ENCODE measurements at regions not wholly inside any gene's neighbourhood (a gene's known extent, or its start where the extent isn't known, plus 50 kb on each side); places are given as distances from the start of the nearest gene placed in this dataset.
"Not testable (repeated sequence)": the region's sequence is repeated elsewhere in the genome, so short reads cannot be mapped to it uniquely, and the experiment has no call there.

DNA sequence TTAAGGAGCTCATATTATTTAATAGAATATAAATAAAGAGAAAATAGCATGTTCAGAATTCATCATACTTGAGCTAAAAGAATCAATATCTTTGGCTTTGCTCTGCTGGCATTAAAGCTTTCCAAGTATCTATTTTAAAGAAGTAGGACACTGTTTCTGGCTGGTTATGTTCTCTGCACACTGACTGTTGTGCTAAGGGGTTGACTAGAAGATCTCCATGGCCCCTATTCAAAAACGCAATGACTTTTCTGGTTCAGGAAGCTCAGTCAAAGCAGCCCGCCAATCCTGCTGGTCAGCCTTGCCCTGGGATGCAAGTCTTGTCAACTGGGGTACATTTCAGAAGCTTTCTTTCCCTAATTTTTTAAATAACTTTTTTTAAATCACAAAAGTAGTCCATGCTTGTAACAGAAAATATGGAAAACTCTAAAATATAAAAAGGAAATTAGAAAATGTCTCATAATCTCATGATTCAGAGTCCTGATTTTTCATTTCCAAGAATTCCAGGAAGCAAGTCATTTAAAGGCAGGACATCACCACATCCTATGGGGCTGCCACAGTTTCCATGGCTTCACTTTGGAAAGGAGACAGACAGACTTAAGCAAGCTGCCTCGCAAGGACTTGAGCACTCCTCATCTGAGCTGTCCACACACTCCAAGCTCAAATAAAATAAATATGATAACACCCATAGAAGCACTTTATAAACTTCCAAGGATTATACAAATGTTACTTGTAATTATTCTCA, 195.1 kb downstream of the TXNL1 start:
- no peak for DNase-seq (ENCODE audit: low read depth in 2 of 2)

- not testable (repeated sequence) for DNase-seq (ENCODE audit: low read depth in 2 of 2)
Measured at GRCh38 chr18:56438480-56438879, 199.9 kb downstream of the TXNL1 start.

DNA sequence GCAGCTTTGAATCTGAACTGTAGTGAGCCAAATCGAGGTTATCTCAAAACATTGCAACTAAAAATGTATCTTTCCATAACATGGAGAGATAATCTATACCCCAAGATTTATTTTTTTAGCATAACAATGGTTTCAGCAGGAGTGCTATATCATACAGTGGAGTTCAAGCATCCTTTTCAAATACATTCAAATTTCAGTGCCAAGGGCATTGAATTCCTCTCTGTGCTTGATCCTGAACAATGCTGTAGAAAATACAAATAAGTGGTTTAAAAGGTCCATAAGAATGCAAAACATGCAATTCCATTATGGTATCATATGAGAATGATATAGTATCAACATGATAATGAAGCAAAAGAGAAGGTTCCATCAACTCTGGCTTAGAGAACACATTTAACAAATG, 201.7 kb downstream of the TXNL1 start:
- DNase-seq (ENCODE audit: low read depth in 2 of 2), result no peak

DNA sequence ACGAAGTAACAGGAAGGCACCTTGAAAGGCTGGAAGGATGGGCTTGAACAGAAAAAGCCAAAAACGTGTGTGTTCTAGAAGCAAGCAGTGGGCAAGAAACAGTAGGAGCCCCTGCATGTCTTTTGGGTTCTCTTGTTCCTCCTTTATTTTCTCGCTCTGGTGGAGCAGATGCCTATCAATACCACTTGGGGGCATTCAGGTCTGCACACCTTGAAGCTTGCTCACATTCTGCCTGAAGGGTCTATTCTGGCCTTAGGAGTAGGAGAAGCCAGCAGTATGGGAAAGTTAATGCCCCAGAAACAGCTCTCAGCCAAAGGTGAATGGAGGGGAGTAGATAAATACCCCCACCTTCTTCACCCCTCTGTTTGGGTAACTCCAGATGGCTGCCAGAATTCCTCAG, 204.5 kb downstream of the TXNL1 start:
- no peak for DNase-seq (ENCODE audit: low read depth in 2 of 2)

- no peak for DNase-seq (ENCODE audit: low read depth in 2 of 2)
Measured at GRCh38 chr18:56431551-56431950, 206.8 kb downstream of the TXNL1 start.

DNA sequence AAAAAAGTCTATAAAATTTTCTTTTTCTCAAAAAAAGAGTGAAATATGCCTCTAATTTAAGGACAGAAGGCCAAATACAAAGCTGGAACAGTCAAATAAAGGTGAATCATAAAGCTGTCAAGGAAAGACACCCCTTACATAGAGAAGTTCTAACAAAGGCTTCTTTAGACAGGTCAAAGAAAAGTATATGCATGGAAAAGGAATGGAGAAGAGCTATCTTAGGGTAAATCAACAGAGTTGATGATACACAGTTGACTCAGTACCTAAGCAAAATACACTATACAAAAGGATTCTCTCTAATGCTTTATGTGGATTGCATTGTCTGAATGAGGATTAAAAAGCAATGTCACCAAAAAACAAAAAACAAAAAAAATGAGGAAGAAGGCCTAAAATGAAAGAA, 214.8 kb downstream of the TXNL1 start:
- no peak for DNase-seq (ENCODE audit: low read depth in 2 of 2)

- DNase-seq (ENCODE audit: low read depth in 2 of 2), result no peak
Measured at GRCh38 chr18:56421647-56422046, 216.7 kb downstream of the TXNL1 start.

GRCh38 chr18:56420868-56421267, 217.5 kb downstream of the TXNL1 start:
- not testable (repeated sequence) for DNase-seq (ENCODE audit: low read depth in 2 of 2)

- DNase-seq (ENCODE audit: low read depth in 2 of 2), result no peak
Measured at GRCh38 chr18:56414357-56414756, 224.0 kb downstream of the TXNL1 start.

DNA sequence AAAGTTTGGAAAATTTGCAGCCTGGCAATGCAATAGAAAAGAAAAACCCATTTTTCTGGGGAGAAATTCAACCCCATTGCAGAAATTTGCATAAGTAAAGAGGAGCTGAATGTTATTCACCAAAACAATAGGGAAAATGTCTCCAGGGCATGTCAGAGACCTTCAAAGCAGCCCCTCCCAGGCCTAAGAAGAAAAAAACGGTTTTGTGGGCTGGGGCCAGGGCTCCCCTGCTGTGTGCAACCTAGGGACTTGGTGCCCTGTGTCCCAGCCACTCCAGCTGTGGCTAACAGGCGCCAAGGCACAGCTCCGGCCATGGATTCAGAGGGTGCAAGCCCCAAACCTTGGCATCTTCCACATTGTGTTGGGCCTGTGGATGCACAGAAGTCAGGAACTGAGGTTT, 224.5 kb downstream of the TXNL1 start:
- DNase-seq (ENCODE audit: low read depth in 2 of 2), result no peak

DNA sequence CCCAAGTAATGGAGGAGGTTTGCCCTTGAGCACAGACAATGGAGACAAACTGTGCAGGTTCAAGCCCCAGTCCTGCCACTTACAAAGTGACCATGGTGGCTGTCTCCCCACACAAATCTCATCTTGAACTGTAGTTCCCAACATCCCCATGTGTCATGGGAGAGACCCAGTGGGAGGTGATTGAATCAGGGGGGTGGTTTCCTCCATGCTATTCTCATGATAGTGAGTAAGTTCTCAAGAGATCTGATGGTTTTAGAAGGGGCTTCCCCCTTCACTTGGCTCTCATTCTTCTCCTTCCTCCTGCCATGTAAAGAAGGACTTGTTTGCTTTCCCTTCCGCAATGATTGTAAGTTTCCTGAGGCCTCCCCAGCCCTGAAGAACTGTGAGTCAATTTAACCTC, 225.4 kb downstream of the TXNL1 start:
- DNase-seq (ENCODE audit: low read depth in 2 of 2), result no peak

GRCh38 chr18:56409736-56410135, 228.7 kb downstream of the TXNL1 start:
- DNase-seq (ENCODE audit: low read depth in 2 of 2), result no peak

DNA sequence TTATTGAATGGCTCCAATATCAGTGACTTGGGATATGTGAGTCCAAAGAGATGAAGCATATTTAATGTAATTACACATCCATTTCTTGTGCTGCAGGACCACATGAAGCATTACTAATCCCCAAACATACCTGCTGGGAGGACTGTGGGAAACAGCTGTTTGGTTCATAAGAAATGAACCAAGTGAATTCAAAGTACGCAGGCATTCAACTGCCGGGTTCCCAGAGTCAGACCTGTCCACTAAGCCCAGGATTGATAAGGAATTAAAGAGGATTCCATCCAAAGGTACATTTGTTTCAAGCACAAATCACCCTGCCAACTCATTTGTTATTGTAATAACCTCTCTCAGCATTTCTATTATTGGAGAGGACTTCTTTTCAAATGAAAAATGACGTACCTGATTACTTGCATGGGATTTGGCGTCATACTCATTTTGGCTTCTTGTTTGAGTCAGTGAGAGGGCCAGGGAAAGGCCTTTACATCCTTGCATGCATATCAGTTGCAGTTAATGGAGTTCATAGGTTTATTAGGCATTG, 230.7 kb downstream of the TXNL1 start:
- DNase-seq (ENCODE audit: low read depth in 2 of 2), result no peak

- DNase-seq (ENCODE audit: low read depth in 2 of 2), result no peak
Measured at GRCh38 chr18:56402872-56403516, 235.4 kb downstream of the TXNL1 start.

DNA sequence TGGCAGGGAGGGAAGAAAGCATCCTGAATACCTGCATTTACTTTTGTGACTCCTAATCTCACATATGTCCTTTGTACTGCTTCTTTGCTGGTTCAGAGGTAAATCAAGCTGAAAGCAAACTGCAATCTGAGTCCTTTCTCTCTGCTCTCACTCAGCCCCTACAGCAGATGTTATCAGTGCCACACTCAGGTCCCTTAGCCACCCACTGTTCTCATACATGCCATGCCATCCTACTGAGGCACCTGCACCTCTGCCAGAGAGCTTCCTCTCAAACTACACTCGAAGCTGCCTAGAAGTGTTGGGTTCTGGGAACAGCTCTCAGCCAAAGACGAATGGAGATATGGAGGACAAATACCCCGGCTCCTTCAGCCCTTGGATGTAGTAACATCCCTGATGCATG, 244.5 kb downstream of the TXNL1 start:
- DNase-seq (ENCODE audit: low read depth in 2 of 2), result no peak

- no peak for DNase-seq (ENCODE audit: low read depth in 2 of 2)
Measured at GRCh38 chr18:56391931-56392590, 246.3 kb downstream of the TXNL1 start.

- DNase-seq (ENCODE audit: low read depth in 2 of 2), result no peak
Measured at GRCh38 chr18:56390626-56391025, 247.8 kb downstream of the TXNL1 start.

- no peak for DNase-seq (ENCODE audit: low read depth in 2 of 2)
Measured at GRCh38 chr18:56389190-56389589, 249.2 kb downstream of the TXNL1 start.

DNA sequence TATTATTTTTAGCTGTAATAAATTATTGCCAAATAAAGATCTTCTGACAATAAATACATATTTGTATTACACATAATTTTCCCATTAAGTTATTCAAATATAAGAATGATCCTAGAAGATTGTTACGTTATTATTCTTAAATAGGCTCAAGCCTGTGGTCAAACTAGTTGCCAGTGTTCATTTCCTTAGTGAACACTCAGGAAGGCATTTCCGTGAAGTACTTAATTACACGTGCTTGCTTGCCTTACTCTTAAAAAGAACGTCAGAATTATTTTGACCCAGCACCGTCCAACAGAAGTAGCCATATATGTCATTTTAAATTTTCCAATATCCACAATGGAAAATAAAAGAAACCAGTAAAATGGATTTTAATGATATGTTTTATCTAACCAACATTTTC, 249.8 kb downstream of the TXNL1 start:
- DNase-seq (ENCODE audit: low read depth in 2 of 2), result no peak

GRCh38 chr18:56386856-56387255, 251.5 kb downstream of the TXNL1 start:
- DNase-seq (ENCODE audit: low read depth in 2 of 2), result no peak

- no peak for DNase-seq (ENCODE audit: low read depth in 2 of 2)
Measured at GRCh38 chr18:56383349-56383748, 255.0 kb downstream of the TXNL1 start.

DNA sequence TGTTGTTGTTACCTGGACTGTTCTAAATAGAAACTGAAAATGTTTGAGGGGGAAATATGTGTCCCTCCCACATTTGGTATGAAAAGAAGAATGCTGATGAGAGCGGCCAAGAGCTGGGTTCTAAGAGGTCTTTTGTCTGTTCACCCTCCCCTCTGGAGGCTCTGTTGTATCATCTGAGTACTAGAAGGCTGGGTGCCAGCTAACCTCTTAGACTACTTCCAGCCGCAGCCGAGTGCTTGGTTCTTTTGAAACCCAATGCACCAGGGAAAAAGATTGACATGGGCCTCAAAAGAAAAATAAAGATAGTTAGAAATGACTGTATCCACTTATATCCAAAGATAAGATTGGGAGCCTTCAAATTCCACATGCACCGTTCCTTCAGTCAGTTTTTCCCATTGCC, 255.9 kb downstream of the TXNL1 start:
- DNase-seq (ENCODE audit: low read depth in 2 of 2), result no peak

GRCh38 chr18:56381196-56381595, 257.2 kb downstream of the TXNL1 start:
- DNase-seq (ENCODE audit: low read depth in 2 of 2), result no peak

All from stimulated activated CD4-positive, alpha-beta T cell treated with anti-CD3 and anti-CD28 coated beads, Interleukin-4, amount 100 ng/mL, for 48 hours (primary cell).